SW480 (cell line): ENCODE measurements at regions not wholly inside any gene's neighbourhood (a gene's known extent, or its start where the extent isn't known, plus 50 kb on each side); places are given as distances from the start of the nearest gene placed in this dataset.

Experiments
- DNase-seq: peaks from one replicate; pipeline ENCODE4 v3.0.0-alpha.2; 2016; ENCODE audit warnings: low spot score

DNA sequence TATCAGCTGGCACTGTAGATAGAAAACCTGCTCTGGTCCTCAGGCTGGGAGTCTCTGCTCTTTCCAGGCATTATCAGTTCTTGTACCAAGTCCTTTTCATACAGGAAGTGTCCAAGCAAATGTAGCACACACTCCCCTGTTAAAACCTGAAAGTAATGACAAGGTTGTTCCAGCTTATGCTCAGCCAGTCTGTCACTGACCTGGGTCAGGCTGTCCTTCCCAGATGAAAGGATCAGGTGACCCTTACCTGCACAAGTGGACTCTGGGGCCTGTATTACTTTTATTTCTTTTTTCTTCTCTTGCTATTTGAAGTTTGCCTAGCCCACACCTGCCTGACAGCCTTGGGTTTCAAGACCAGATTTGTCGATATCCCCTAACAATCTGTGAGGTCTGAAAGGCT lies 156.3 kb upstream of the SESN3 start:
- DNase-seq: no peak

DNA sequence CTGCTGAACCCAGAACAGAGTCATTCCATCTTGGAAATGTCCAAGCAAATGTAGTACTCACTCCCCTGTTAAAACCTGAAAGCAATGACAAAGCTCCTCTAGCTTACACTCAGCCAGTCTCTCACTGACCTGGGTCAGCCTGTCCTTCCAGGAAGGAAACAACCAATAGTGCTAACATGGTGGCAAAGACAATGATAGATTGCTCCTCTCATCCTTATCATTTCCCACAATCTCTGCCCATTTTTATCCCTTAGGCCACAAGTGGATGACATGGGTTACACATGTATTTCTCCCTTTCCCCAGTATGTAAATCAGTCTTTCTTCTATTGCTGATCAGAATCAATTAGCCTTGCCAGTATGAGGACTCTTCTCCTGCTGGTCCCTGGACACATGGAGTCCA lies 154.6 kb upstream of the SESN3 start:
- DNase-seq: no peak

DNA sequence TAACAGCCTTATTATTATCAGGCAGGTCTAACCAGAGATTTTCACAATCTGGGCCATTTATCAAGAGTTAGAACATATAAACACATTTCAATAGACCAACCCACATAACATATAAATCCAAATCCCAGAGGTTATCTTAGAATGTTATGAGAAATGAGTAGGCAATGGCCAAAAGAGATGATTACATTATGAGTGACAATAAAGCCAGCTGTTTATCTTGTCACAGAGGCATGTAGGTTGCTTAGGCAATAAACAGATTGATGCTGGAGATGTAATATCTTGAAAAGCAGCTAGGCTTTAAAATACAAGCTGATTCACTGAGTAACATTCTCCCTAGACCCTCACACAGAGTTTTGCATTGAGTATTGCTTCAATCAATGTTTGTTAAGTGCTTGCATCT lies 148.5 kb upstream of the SESN3 start:
- no peak for DNase-seq

DNA sequence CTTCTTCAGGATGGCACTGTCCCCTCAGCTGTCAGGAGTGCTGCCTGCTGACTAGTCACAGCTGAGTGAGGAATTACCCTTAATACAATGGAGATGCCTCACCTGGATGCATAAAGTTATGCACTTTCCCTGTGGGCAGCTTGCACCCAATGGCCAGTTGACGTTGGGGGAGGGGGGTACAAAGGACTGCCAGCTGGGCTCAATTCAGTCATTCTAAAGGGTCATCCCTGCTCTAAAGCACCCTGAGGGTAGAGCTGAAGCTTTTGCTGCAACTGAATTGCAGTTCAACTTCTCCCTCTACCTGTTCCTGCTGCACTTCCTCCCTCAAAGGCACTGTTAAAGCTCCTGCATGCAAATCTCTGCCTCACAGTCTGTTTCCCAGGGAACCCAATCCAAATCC lies 147.8 kb upstream of the SESN3 start:
- DNase-seq: no peak

DNA sequence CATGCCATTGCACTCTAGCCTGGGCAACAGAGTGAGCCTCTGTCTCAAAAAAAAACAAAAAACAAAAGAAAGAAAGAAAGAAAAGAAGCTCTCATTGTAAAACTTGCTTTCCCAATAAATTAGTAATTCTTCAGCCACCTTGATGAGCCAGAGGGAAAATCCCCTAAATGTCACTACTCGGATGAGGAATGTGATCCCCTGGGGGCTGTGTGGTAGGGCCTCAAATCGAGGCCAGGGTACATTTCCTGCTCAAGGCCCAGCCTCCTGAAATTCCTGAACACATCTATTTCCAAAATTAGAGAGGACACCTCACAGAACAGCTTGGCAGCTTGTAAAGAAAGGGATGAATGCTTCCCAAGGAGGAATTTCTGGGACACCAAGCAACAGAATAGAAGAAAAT lies 147.1 kb upstream of the SESN3 start:
- no peak for DNase-seq

DNA sequence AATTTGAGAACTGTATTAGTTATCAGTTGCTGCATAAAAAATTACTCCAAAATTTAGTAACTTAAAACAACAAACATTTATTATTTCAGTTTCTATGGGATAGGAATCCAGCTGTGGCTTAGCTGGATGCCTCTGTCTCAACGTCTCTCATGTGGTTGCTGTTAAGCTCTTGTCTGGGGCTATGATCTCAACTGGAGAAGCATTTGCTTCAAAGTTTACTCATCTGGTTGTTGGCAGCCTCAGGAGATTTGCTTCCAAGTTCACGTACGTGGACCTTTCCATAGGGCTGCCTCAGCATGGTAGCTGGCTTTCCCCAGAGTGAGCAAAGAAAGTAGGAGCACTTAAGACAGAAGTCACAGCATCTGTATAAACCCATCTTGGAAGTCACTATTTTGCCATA lies 144.9 kb upstream of the SESN3 start:
- DNase-seq: no peak

DNA sequence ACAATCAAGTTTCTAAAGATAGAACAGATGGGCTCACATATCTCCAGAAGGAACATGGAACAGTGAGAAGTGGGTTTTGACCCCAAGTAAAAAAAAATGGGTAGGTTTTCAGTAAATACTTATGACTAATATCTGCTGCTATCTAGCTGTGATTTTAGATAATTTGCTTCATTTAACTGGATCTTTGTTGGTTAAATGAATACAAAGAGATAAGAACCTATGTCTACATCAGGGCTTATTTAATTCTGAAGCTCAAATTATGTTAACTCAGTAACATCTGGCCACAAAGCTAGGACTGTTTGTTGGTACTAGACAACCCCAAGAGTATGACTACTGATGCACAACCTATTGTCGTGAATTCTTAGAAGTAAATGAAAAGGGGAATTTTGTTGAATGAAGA lies 144.4 kb upstream of the SESN3 start:
- DNase-seq: no peak

DNA sequence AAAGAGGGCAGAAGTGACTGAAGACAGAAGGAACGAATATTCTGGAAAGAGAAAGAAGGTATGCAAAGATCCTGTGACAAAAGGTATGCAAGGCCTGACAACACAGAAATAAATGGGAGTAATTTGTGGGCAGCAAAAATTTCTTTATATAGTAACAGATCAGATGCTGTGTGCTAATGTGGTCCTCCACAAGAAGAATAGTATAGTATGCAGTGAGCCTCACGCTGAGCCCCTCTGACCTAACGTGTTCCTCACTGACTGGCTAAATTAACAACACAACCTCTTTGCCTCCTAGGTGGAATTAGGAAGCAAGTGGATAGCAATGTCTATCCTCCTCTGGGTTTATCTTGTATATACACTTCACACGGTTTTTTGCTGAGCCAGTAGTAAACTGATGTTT lies 143.1 kb upstream of the SESN3 start:
- no peak for DNase-seq

DNA sequence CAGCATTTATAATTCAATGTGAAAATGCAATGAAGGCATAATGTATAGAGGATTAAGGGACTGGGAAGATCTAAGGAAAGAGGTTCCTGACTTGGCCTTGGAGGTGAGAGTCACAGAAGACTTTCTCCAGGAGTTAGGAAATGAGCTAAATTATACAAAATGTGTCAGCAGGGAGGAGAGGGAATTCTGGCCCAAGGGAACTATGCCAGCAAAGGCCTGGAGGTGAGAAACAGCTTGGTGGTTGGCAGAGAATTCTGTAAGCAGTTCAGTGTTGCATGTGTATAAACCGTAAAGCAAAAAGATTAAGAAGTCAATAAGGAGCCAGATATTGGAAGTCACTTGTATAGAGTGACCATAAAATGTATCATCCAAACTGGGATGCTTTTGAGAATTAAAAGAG lies 142.2 kb upstream of the SESN3 start:
- DNase-seq: no peak

DNA sequence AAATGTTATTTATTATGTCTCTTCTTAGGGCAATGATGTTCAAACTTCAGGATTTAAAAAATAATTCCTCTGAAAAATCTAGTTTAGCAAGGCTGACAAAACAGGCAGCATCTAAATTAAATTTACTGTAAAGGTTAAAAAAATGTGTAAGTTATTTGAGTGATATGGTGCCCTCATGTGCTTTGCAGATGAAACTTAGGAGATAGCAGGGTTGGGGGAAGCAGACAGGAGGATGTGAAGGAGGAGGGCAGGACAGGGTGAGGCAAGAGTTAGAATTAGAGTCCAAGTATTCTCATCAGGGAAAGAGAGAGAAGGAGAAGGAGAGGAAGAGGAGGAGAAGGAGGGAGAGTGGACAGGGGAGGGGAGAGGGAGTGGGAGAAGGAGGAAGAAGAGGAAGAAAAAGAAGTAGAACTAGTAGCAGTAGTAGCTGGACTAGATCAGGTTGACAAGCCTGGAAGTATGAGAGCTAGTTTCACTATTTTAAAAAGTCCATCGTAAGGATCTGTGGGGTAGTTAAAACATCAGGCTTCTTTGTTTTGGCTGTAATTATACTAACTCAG lies 141.2 kb upstream of the SESN3 start:
- no peak for DNase-seq

DNA sequence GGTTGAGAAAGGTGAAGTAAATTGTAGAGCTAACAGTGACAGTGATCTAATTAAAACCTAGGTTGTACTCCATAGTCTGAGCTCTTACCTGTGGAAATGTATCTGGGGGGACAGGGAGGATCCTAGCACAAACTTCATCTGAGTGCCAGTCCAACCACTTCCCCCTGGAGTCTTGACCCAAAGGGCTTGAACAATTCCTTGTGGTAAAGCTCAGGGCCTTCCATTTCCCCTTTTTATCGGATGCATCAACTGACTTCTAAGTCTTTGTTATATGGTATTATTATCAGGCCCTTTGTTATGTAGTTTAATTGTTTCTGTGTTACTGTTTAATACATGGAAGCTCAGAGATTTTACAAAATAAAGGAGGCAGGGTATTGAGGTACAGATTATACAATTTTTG lies 140.2 kb upstream of the SESN3 start:
- DNase-seq: no peak

DNA sequence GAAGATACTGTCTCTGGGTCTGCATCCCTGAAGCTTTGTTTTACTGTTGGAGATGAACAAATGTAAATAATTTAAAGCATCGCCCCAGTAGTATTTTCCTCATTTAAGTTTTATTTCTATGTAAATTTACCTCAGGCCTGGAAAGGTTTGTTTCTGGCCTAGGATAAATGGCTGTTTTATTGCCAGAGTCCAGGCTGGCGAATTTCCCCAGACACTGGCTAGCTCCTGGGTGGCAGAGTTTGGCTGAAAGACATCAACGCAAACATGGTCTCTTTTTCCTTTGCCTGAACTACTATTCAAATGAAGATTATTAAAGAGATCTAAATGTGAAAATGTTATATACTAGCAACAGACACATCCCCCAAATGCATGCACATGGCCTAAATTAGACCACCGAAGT lies 136.7 kb upstream of the SESN3 start:
- no peak for DNase-seq

DNA sequence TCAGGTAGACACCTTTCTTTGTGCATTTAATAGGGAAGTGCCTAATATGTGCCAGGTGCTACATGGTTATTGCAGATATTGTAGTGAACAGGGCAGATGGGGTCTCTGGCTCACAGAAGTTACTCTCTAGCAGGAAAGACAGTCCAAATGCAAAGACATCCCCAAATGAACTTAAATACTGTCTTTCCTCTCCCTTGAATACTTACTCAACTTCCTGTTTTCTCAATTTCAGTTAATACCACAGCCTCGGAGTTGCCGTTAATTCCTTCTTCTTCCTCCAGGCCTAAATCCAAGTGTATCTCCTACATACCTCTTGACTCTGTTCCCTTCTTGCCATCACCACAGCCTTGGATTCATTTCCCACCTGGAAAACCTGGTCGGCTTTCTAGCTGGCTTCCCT lies 134.3 kb upstream of the SESN3 start:
- DNase-seq: no peak

DNA sequence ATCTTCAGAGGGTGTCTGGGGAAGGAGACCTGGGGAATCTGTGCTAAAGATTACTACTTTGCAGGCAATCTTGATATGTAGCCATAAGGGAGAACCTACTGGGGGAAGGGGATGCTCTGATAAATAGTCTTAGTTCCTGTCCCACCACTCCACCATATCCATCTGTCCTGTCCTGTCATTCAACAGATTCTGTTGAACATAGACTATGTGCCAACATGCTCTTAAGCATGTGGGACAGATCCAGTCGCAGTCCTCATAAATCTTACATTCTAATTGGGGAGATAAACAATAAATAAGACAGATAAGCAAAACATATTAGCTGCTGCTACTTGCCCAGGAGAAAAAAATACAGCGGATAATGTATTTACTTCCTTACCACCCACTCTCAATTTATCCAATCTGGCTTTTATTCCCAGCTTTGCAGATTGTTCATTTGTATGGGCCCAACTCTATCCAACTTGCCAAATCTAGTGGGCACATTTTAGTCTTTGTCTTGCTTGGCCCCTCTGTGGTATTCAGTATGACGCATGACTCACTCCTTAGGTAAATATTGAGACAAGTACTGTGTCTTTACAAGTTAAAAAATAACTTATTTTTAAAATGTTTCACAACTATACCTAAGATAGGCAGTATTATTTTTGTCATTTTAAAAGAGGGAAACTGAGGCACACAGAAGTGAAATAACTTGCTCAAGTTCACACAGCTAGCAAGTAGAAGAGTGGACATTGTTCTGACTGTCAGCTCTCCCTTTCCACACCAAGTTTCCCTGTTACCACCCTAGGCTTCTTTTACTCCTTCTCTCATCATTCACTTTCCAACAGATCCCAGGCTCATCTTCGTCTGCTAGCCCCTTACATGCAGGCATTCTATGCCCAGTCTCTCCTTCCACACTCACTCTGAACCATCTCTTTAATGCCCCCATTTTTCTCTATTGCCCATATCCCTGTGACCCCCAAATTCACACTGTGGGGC lies 133.6 kb upstream of the SESN3 start:
- DNase-seq: peak; percentile 36

DNA sequence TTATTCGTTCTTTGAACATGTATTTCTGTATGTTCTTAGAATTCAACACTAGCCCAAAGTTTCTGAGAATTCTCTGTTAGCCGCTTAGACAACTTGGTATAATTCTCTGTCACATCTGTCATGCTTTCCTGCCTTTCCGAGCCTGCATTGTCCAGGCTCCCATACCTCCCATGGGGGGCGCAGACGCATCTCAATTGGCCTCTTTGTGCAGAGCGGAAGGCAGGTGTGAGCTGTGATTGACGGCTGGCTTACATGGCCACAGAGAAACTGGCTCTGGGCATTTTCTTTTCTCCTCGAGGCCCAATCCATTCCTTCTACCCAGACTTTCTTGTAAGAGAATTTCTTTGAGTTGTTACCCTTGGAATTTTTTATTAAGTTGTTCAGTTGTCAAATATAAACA lies 132.7 kb upstream of the SESN3 start:
- no peak for DNase-seq

DNA sequence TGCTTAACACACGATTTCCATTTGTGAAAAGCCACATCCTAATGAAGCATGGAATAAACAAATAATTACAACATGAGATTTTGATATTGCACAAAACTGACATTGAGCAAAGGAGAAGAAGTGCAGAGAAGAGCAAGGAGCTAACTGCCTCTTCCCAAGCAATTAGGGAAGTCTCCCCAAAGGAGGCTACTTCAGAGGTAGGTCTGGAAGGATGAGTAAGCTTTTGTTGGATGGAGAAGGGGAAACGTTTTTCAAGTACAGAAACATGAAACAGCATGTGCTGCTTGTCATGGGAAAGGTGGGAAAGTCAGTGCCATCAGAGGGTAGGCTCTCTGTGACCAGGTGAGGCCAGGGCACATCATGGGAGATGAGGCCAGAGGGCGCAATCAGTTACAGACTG lies 132.2 kb upstream of the SESN3 start:
- DNase-seq: no peak

DNA sequence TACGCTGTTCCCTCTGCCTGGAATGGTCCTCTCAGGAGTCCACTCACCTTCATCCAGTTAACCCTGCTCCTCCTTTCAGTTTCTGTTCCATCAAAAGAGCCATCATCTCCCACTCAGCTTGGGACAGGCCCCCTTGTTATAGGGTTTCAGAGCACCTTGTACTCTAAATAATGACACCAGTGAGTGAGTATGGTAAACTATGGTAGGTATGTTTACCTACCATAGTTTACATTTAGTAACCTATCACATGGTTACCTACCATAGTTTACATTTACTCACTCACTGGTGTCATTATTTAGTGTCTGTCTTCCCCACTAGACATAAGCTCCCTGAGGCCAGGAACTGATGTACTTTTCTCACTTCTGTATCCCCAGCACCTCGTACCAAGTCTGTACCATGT lies 130.2 kb upstream of the SESN3 start:
- no peak for DNase-seq

DNA sequence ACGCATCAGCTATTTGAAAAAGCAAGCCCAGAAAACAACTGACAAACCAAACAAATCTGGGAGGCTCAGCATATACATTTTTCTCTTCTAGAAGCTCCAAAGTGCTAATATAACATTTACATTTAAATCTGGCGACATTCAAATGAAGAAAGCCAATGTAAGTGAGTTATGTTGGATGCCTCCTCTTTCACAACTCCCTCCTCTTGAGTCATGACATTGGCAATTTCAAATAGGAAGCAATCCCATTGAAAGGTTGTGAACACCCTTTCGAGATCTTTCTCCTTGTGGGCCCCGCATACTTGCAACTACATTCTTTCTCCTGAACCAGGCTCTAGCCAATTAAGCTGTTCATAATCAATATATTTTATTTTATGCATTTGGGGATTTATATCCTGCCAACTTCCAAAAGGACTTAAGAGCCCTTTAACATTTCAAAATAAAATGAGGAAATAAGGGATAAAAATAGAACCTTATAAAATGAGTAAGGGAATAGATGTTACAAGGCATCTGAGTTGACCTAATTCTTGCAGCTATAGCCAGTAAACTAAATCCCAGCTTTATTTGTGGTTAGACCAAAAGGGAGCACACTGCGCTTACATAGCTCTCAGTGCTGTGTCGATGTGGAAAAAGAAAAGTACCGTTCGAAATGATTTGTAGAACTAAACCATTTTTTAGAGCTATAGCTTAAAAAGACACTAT lies 129.5 kb upstream of the SESN3 start:
- no peak for DNase-seq

DNA sequence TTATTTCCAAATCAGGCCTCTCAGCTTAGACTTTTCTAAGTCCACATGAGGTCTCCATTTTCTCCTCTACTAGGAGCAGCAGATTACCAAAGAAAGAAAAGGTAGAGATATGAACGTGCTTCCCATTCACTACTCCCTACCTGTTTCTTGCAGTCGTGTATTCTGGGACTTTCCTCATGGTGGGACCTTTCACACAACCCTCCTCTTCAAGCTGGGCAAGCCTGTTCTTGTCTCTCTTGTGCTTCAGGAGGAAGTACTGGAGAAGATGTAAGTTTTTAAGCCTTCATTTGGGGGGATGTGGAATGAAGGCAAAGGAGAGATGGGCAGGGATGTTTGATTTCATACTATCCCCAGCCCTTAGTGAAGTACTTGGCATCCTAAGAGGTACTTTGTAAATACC lies 128.8 kb upstream of the SESN3 start:
- DNase-seq: no peak

DNA sequence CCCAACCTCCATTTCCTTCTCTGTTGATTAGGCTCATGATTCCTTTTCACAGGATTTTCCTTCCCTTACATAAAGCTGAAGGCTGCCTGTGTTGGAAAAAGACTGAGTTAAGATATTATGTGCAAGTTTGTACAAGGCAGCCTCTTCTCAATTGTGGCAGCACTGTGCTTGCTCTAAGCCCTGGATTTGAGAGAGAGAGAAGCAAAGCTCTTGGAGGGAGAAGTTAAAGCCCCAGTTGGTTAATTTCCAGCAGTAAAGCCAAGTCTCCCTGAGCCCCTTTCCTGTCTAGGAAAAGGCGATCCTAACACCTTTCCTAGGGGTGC lies 128.3 kb upstream of the SESN3 start:
- DNase-seq: no peak

DNA sequence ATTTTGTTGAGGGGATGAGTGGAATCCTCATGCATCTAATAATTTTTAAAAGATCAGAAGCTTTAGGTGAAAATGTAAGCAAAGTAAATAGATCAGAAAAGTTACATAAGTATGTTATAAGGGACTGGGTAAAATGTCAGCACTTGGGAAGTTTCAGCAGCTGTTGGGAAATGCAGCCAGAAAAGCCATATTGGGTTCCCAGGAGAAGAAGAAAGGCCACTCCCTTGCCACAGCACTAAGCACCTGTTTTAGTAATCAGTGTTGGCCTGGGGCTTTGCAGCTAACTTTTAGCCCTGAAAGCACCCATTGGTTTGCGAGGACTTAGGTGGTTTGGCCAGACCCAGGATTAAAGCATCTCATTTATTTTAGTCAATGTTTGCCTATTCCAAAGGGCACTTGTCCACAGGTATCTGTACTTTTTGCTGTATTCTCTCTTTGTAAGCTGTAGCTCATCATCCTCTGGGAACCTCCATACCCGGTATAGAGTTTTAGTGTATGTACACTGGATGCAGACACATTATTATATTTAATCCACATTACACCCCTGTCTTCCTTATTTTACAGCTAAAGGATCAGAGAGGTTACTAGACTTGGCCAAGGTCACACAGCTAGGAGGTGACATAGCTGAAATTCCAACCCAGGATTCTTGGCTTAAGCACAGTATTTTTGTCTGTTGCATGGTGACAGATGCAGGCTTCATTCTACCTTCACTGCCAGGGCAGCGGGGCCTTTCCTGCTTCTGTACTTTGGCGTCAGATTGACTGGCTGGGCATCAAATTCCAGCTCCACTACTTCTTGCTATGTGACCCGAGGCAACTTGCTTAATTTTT lies 127.7 kb upstream of the SESN3 start:
- DNase-seq: no peak

DNA sequence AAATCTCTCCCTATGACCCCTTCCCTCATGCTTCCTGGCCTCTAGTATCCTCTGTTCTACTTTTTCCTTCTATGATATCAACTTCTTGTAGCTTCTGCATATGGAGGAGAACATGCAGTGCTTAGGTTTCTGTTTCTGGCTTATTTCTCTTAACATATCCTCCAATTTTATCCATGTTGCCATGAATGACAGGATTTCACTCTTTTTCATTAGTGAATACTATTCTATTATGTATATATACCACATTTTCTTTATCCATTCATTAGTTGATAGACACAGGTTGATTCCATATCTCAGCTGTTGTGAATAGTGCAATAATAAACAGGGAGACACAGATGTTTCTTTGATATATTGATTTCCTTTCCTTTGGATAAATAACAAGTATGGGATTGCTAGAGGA lies 123.3 kb upstream of the SESN3 start:
- no peak for DNase-seq

DNA sequence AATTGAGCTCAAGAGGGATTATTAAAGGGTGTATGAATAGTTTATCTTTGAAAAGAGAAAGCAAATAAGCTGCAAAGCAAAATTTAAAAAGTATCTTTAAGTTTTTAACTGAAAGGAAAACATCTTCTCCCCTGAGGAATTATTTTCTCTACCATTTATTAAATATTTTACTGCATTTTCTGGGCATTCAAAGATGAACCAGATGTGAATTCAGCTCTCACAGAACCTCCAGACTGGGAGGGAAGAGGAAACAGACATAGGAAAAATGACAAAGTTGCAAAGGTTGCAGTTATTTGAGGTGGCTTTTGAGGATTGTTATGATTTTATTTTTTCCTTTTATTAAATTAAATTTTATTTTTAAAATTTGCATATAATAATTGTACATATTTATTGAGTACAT lies 122.7 kb upstream of the SESN3 start:
- DNase-seq: no peak
